ENCODE measurements at regions not wholly inside any gene's neighbourhood (a gene's known extent, or its start where the extent isn't known, plus 50 kb on each side); places are given as distances from the start of the nearest gene placed in this dataset.

GRCh38 chr5:154575546-154576428 lies 97.8 kb upstream of the HAND1 start:
- TF ChIP-seq EZH2 (IDR thresholded peaks at IDR 0.05) = no peak
- no peak for TF ChIP-seq POLR2AphosphoS5 (IDR thresholded peaks at IDR 0.05; ENCODE audit: borderline replicate concordance, low read depth, low read length)
